HG03520 (cell line): ENCODE measurements at regions not wholly inside any gene's neighbourhood (a gene's known extent, or its start where the extent isn't known, plus 50 kb on each side); places are given as distances from the start of the nearest gene placed in this dataset.

Experiments used
- ATAC-seq: cut with Tn5 transposase; IDR thresholded peaks from one replicate; pipeline ENCODE4 v1.9.1; 2021; ENCODE audit warnings: mild to moderate bottlenecking, moderate library complexity; ENCODE audit not compliant: unreplicated experiment

DNA sequence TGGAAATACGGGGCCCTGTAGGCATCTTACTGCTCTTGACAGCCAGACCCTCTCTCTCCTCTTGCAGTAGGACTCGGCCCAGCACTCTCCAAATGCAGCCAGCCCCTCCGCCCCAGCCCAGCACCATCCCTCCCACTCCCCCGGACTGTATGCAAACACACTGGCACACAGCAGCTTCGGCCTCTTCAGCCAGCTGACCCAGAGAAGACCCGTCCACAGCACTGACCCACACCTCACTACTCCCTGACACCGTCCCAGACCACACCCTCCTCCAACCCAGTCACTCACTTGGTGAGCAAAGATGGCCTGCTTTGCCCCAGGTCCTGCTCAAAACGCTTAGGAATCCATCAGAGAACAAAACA lies 164.6 kb downstream of the IGLL1 start:
- no peak for ATAC-seq

DNA sequence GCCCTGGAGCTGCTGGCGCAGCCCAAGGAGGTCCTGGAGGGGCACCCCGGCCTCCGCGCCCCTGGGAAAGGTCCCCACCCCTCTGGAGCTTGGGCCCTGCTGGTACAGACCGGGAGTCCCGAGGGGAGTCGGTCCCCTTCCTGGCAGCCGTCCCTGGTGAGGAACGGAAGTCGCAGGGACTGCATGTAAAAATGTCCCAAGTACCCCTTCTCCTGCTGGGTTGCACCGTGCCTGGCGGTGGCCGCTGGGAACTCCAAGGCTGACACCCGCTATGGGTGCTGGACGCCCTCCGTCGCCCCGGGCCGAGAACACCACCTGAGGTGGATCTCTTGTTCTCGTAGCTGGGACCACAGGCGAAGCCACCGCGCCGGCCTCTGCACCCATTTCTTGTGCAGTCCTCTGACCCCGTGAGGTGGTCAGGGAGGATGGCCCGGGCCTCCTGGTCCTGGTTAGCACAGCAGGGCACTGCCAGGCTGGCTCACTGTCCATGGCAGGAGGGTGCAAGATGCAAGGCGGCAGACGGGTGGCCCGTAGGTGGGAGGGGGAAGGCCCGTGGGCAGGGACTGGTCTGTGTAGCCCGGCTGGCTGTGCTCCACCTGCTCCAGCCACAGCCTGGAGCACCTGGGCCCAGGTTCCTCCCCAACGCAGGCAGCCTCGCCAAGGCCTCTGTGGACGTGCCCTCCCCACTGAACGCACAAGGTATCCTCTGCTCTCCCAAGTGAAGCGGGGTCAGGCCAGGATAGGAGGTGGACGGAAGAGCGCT lies 165.2 kb downstream of the IGLL1 start:
- ATAC-seq = no peak

DNA sequence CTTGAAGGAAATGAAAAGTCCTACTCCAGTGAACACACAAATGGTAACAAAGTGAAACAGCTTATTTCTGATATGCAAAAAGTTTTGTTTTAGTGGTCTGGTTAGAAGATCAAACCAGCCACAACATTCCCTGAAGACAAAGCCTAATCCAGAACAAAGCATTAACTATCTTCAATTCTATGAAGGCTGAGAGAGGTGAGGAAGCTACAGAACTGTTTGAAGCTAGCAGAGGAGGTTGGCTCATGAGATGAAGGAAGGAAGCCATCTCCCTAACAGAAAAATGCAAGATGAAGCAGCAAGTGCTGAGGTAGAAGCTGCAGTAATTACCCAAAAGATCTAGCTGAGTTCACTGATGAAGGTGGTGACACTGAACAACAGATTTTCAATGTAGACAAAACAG lies 168.4 kb downstream of the IGLL1 start:
- ATAC-seq = no peak

DNA sequence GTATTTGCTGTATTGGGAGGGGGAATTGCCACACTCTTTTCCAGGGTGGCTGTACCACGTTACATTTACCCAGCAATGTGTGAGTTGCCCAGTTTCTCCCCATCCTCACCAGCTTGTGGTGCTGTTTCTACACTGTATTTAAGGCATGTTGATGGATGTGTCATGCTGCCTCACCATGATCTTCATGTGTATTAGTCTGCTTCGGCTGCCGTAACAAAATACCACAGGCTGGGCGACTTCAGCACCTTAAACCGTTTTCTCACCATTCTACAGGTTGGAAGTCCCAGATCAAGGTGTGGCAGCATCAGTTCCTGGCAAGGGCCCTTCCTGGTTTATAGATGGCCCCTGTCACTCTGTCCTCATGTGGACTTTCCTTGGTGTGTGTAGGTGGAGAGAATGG lies 169.7 kb downstream of the IGLL1 start:
- ATAC-seq = no peak

DNA sequence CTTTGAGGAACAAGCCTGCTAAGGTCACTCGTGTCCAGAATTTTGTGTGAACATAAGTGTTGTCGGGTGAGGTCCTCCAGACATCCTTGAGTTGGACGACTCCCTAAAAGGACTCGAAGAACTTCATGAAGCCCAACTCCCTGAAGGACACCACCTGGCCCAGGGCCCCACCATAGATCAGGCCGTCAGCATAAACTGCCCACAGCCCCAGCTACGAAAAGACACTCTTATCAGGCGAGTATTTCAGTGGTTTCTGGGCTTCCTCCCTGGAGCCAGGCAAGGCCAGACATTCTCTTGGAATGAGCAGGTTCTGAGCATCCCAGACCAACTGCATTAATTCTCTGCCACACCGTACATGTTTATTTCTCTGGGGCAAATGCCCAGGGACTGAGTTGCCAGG lies 170.1 kb downstream of the IGLL1 start:
- ATAC-seq = no peak

DNA sequence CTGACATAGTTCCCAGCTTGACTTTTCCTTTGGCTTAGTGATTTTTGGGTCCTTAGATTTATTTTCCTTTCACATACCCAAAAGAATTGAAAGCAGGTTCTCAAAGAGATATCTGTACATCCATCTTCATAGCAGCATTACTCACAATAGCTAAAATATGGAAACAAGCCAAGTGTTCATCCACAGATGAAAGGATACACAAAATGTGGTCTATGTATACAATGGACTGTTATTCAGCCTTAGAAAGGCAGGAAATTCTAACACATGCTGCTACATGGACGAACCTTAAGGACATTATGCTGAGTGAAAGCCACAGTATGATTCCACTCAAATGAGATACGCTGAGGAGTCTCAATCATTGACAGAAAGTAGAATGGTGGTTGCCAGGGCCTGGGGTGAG lies 171.8 kb downstream of the IGLL1 start:
- ATAC-seq = no peak

DNA sequence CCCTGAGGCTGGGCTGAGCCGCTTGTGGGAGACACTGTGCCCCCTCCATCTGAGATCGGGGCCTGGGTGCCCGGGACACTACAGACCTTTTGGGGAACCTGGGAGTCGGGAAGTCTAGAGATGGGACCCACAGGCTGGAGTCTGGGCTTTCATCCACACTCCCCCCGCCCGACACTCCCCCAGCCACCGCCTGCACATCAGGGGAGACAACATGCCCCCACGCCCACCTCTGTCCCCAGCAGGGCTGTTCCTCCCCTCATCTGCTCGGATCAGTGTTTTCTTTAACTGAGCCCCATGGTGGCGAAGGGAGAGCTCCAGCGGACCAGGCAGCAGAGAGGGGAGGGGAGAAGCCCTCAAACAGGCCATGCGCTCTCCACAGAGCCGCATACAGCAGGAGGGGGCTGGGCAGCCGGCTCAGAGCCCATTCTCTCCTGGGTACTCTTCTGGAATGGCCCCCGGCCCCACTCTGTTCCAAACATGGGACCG lies 174.7 kb downstream of the IGLL1 start:
- no peak for ATAC-seq

DNA sequence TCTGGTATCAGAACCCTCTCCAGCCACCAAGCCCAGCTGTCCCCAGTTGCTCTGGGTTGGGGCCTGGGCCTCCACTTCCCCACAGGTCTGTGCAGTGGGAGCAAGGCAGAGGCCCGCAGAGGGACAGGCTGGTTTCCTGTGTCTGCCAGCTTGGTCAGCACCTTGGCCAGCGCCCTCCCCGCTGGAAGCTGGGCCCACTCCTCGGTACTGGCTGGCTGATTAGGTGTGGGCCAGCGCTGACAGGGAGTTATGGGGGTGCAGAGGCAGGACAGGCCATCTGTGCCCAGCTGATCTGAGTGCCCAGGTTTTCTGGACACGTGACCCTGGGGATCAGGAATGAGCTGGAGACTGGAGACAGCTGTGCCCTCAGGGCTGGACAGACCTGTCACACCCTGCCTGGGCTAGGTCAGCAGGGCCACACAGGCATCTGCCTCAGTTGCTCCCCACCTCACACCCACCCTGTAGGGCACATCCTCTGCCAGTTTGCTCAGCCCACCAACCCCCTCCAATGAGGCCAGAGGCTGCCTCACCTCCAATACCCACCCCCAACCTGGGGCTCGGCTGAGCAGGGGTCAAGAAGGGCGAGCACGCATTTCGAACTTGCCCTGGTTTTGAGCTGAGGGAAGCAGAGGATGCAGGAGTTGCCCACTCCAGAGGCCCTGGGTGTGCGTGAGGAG lies 175.3 kb downstream of the IGLL1 start:
- ATAC-seq = no peak

DNA sequence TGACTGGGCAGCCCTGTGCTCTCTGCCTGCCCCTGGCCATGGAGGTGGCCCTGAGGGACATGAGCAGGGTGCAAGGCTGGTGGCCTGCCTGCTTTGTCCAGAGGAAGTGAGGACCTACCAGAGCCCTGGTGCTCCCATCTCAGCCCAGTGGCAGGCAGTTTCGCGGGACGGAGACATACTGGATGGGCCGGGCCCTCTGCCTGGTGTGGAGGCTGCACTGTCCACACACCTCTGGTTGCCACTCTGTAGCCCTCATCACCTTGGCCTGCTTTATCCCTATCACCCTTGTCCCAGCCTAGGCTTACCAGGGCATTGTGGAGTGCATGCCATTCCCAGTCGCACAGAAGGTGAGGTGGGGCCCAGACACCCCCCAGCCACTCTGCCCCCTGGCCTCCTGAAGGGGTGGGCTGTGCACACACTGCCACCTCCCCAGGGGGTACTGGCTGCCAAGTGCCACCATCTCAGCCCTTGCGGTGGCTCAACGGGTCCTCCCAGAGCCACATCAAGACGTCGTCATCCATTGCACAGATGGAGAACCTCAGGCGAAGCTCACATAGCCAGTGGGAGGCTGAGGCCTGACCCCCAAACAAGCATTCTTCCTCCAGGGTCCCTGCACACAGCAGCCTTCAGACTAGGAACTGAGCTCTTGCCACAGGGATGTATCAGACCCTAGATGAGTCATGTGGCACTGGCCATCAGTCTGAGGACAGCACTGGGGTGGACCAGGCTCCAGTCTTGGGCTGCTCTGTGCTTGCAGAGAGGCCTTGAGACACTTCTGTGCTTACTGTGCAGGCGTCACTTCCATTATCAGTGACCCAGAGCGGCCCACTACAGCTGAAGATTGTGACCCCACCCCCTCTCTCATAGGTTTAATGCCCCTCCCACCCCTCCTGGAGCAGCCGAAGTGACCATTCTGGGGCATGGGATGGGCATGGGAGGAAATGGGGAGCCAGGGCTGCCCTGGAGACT lies 176.1 kb downstream of the IGLL1 start:
- no peak for ATAC-seq

DNA sequence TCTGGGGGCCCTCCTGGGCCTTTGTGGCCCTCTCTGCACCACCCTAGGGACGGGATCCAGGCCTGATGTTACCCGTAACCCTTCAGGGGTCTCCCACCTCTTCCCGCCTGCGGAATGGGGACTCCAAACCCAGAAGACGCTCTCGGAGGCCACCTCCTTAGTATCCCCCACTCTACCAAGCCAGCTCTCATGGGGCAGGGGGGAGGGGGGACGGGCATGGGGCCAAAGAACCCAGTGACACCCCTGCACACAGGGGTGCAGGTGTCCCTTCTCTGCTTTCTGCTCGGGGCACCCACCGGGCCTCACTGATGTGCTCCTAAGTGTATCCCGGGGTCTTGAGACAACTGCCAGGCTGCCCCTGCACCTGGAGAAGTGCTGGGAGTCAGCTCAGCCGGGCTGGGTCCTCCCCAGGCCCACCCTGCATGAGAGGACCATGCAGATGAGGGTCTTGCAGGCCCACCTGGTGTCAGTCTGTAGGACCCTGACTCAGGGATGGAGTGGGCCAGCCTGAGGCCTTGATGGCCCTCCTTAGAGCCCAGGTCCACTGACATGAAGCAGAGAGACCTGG lies 176.9 kb downstream of the IGLL1 start:
- no peak for ATAC-seq

DNA sequence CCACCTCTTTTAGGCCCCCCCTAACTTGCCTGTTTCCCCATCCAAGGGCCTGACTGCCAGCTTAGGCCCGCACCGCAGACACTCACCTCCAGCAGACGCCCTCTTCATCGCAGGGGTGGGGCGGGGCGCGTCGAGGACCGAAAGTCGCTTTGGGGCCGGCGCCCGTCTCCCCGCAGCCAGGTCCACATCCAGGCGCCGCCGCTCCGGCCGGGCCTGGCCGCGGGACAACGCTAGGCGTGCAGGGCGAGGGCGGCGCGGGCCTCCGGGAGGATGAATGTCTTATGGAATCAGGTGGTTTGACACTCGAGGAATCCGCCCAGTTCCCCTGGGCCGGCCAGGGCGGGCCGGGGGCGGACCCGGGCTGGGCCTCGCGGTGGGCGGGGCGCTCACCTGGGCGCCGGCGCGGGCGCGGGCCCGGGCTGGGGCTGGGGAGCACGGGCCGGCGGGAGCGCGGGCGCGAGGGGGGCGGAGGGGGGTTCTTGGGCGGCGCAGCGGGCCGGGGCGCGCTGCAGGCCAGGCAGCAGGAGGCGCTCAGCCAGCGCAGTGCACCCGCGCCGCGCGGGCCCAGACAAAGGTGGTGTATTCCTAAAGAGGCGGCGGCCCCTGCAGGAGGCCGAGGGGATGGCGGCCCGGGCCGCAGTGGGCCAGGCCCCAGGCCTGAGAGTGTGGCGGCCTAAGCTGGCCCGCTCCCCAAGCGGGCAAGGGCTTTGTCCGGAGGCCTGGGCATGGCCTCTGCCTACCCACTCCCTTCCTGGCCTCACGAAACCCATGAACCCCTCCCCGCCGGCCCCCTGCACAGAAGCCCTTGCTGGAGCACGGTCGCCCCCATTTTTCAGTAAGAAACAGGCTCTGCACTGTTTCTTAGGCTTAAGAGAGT lies 177.6 kb downstream of the IGLL1 start:
- ATAC-seq = peak; percentile 48

DNA sequence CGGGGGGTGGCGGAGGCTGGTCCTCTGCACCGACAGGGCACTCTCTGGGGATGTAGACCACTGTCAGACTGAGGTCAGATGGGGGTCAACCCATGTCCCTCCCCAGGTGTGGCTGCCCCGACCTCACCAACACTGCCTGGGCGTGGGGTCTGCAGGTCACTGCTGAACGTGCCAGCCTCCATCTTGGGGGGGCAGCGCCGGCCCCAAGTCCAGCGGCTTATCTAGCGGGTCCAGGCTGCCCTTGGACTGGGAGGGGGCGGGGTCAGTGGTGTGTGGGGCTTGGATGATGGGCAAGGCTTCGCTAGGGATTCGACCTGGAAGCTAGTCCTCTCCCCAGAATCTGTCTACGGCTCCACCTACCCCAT lies 178.2 kb downstream of the IGLL1 start:
- ATAC-seq = no peak

DNA sequence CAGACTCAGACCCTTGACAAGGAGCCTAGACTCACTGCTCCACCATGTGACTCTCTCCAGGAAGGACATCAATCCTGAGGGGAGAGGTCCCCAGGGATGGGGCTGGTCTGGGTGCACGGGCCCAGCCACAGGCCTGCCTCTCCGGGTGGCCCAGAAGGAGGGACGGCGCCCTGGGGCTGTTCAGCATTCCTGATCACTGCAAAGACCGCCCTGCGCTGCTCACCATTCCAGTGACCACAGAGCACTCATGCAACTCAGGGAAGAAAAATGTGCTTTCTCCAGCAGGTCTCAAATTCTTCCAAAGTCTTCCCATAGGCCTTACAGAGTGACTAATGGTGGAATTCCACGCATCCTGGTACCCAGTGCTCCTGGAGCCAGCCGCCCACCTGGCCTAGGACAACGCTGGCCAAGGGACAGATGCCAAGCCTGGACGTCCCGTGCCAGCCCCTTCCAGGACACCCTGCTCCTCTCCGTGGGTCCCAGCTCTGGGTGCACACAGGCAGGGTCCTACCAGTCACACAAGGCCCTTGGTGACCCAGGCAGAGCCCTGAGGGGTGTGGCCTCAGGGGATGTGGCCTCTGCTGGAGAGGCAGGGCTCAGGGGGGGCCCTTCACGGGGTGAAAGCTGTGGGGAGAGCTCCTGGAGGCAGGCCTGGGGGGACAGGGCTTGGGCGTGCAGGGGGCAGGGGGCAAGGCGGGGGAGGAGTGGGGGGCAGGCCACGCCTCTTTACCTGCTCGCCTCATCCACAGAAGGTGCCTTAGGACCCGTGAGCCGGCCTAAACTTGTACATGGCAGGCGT lies 178.8 kb downstream of the IGLL1 start:
- ATAC-seq = no peak

DNA sequence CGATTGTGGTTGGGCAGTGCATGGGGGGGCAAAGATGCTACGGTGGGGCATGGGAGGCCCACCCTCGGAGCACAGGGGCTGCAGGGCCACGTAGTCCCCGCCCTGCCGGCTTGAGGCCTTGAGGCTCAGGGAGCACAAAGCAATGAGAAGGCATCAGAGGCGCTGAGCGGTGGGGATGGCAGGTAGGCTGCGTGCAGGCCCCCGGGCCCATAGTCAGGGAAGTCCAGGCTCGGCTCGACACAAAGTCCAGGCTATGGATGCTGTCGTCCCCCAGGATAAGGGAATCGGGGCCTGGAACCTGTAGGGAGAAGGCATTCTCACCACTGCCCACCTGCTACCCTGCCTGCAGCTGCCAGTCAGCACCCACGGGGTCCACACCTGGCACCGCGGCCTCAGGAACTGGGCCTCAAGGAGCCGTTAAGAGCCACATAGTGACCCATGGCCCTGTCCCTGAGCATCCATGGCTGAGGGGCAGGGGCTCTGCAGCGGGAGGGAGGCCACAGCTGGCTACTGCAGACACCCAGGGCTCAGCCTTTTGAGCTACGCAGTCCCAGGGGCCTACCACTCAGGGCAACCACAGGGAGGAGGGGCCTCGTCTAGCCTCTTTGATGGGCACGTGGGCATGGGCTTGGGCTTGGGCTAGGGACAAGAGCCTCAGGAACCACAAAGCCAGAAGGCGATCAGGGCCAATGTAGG lies 179.7 kb downstream of the IGLL1 start:
- ATAC-seq = no peak

DNA sequence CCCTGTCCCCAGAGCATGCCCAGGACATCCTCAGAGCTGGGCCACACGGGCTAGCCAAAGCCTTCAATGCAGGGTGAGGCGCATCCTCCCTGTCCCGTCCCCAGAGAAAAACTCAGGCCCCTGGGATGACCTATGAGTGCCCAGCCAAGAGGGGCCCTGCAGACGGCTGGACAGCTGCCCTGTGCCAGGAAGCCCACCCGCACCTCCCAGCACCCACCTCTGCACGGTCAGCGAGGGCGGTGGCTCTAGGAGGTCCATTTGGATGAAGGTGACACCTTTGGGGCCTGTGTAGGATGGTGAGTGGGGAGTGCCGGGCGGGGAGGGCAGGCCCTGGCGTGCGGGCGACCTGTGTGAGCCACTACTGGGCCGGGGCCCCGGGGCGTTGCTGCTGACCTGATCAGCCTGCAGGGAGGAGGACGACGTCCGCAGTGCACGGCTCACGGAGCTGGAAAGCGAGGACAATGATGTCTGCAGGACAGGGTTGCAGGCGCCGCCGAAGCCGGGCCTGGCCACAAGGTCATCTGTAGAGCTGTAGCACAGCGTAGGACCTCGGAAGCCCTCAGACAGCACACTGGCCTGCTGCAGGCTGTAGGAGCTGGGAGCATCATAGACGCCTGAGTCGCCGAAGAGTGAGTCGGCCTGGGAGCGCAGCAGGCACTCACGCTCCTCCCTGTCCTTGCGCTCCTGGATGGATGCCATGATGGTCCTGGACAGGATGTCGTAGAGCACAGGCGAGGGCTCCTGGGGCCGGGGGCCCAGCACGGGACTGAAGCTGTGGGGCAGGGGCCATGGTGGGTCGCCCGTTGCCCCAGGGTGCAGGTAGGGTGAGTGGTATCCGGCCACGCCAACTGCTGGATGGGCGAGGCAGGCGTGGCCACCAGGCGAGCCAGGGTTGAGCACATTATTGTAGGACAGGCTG lies 180.5 kb downstream of the IGLL1 start:
- ATAC-seq = no peak

DNA sequence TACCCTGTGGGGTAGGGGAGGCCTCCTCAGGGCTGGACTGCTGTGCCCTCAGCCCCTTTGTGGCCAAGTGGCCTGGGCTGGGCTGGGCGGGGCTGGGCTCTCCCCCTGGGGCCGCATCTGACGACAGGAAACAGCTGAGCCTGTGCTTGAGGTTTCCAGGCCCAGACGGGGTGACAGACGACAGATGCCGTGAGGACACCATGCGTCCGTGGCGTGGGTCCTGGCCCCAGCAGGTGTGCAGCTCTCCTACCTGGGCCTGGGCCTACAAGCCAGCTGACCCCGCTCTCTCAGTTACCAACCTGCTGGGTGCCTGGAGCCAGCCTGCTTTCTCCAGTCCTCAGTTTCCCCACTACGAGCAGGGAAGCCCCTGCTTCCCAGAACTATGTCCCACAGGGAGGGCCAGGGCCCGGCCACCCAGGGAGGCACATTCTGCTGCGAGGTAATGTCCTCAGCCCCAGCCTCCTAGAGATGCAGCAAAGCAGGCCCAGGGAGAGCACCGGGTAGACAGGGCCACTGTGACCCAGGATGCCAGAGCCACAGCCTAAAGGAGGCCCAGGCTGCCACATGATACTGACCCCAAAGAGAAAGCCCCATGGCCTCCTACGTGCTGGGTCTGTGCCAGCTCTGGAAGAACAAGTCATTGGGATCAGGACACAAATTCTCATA lies 181.3 kb downstream of the IGLL1 start:
- ATAC-seq = no peak
